ENCODE measurements at regions not wholly inside any gene's neighbourhood (a gene's known extent, or its start where the extent isn't known, plus 50 kb on each side); places are given as distances from the start of the nearest gene placed in this dataset.

DNA sequence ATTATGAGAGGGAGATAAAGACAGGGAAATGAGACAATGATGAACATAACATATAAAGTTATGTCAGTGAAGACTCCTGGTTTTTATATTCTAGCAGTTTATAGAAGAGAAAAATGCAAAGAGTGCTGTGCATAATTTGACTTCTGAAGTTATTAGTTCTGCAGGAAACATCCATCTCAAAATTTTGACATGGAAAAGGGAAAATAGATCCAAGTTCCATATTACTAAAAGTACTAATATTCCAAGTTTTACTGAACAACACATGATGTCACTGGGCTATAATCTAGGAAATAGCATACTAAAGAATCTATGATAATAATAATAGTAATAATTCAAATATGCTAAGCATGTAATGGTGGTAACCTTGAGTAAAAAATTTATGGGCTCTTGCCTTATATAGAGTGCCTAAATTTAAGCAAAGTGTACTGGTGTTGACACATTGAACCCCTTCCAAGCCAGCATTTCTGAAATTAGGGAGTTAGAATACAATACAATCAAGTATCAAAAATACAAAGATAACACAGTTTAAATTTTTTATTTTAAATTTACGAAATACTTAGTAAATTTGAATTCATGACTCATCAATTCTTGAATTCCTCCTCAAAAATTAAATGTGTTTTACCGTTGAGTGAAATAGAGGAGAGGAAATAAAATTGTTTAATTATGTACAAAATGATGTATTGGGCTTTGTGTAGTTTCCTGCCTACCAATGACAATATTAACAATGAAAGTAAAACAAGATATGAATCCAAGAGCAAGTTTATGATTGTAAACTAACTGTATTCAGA, 102.8 kb upstream of the KCND2 start:
- FAIRE-seq (peak; percentile 5), DNase-seq (no peak), ATAC-seq (no peak)
- Histone ChIP-seq H3K9me3 (no peaks in the 10 kb centered on the region), H3K4me1 (peaks cover 0 to 5% (median 5%) of the 10 kb centered on the region in 3 donors), H3K4me3 (no peak overlapping the region), H3K27ac (no peak overlapping the region), H3K27me3 (no peaks in the 10 kb centered on the region), H3K36me3 (no peaks in the 10 kb centered on the region)
- TF ChIP-seq, protein P1, sequence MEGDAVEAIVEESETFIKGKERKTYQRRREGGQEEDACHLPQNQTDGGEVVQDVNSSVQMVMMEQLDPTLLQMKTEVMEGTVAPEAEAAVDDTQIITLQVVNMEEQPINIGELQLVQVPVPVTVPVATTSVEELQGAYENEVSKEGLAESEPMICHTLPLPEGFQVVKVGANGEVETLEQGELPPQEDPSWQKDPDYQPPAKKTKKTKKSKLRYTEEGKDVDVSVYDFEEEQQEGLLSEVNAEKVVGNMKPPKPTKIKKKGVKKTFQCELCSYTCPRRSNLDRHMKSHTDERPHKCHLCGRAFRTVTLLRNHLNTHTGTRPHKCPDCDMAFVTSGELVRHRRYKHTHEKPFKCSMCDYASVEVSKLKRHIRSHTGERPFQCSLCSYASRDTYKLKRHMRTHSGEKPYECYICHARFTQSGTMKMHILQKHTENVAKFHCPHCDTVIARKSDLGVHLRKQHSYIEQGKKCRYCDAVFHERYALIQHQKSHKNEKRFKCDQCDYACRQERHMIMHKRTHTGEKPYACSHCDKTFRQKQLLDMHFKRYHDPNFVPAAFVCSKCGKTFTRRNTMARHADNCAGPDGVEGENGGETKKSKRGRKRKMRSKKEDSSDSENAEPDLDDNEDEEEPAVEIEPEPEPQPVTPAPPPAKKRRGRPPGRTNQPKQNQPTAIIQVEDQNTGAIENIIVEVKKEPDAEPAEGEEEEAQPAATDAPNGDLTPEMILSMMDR (IDR thresholded peaks at IDR 0.05): no peak
- WGBS, 2 donors: 44 to 54% methylated on average over 2 of the region's 2 CpGs
- intact Hi-C loops (cut with DNase I): no loop called here

- Histone ChIP-seq H3K27ac (peak overlapping the region in 1 of 4 donors; percentile 16), H3K36me3 (no peaks in the 10 kb centered on the region), H3K27me3 (no peaks in the 10 kb centered on the region), H3K4me1 (peaks cover 0 to 5% (median 5%) of the 10 kb centered on the region in 3 donors), H3K4me3 (no peak overlapping the region), H3K9me3 (no peaks in the 10 kb centered on the region)
- intact Hi-C loops (cut with DNase I): no loop called here
- peak in 1 of 4 donors; percentile 39 for ATAC-seq
- no peak for FAIRE-seq
- no peak for DNase-seq
- TF ChIP-seq, protein P1 (IDR thresholded peaks at IDR 0.05): no peak
These were observed 102.1 kb upstream of the KCND2 start for GRCh38 chr7:120170834-120171233.

- TF ChIP-seq, protein P1 (IDR thresholded peaks at IDR 0.05): no peak
- H3K36me3 ChIP-seq: no peaks in the 10 kb centered on the region
- no peak for DNase-seq
- no peaks in the 10 kb centered on the region for H3K9me3 ChIP-seq
- no peak for FAIRE-seq
- peaks cover 0 to 5% (median 5%) of the 10 kb centered on the region in 3 donors for H3K4me1 ChIP-seq
- intact Hi-C loops (cut with DNase I): no loop called here
- 11 to 22% methylated on average over 1 of the region's 1 CpG for WGBS, 2 donors
- H3K27ac ChIP-seq: peak overlapping the region in 1 of 4 donors; percentile 16
- H3K27me3 ChIP-seq: no peaks in the 10 kb centered on the region
- no peak overlapping the region for H3K4me3 ChIP-seq
- no peak for ATAC-seq
These were observed 101.6 kb upstream of the KCND2 start for GRCh38 chr7:120171406-120171805.

DNA sequence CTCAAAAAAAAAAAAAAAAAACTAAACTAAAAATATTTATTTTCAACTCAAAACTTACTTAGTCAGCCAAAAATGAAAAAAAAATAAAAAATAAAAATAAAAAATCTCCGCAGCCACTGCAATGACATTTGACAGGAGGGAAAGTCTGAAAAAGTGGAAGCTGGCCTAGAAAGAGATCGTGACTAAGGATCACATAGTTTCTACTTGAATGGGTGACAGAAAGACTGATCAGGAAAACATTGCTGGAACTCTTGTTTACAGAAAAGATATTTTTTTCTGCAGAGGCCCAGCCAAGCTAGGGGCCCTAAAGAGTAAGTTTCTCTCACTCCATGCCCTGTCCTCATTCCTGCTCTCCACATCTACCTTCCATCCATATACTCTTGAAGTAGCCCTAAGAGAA, 92.8 kb upstream of the KCND2 start:
- DNase-seq (no peak), FAIRE-seq (no peak), ATAC-seq (no peak)
- H3K36me3 ChIP-seq: no peaks in the 10 kb centered on the region
- H3K27me3 ChIP-seq: no peaks in the 10 kb centered on the region
- H3K4me3 ChIP-seq: no peak overlapping the region
- 56 to 67% methylated on average over 2 of the region's 2 CpGs for WGBS, 2 donors
- intact Hi-C loops (cut with DNase I): no loop called here
- no peaks in the 10 kb centered on the region for H3K9me3 ChIP-seq
- TF ChIP-seq, protein P1 (IDR thresholded peaks at IDR 0.05): no peak
- H3K4me1 ChIP-seq: no peaks in the 10 kb centered on the region
- no peak overlapping the region for H3K27ac ChIP-seq

- Histone ChIP-seq H3K4me3 (no peak overlapping the region), H3K9me3 (no peaks in the 10 kb centered on the region), H3K27ac (no peak overlapping the region), H3K4me1 (no peaks in the 10 kb centered on the region), H3K36me3 (no peaks in the 10 kb centered on the region), H3K27me3 (no peaks in the 10 kb centered on the region)
- no peak for ATAC-seq
- no peak for DNase-seq
- intact Hi-C loops (cut with DNase I): no loop called here
- FAIRE-seq: no peak
- TF ChIP-seq, protein P1 (IDR thresholded peaks at IDR 0.05): no peak
These were observed 91.5 kb upstream of the KCND2 start for GRCh38 chr7:120181499-120181898.
